ENCODE measurements at regions not wholly inside any gene's neighbourhood (a gene's known extent, or its start where the extent isn't known, plus 50 kb on each side); places are given as distances from the start of the nearest gene placed in this dataset.

DNA sequence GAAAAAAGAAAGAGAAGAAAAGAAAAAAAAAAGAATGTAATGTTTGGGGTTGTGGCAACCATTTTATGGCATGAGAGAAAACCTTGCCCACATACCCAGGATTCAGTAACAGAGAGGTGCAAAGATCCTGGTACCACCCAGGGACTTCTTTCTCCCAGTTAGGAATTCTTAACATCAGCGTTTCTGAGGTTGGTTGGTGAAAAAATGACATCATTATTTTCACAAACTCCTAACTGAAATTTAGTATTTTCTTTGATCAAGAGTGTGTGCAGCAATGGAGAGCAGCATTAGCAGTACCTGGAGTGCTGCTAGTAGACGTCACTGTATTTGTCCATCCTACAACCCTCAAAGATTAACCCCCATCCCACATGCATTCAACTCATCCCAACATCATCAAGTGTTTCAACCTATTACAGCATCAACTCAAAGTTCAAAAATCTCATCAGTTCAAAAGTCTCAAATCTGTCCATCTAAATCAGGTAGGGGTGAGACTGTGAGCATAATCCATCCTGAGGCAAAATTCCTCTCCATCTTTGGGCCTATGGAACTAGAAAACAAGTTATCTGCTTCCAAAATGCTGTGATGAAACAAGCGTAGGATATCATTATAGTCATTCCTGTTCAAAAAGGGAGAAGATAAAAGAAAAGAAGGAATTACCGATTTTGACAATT is 60.1 kb upstream of the MSX2 start:
- DNase-seq, result no peak

DNA sequence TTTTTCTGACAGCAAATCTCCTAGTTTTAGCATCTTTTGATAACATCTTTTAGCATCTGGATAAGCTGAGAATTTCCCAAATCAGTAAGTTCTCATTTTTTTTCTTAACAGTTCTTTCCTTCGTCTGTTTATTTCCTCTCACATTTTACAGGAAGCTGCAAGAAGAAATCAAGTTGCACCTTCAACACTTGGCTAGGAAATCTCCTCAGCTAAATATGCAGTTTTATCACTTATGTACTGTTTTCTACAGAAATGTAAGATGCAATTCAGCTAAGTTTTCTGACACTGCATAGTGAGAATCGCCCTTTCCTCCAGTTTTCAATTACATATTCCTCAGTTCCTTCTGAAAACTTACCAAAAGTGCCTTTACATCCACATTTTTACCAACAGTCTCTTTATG is 59.0 kb upstream of the MSX2 start:
- DNase-seq, result no peak

DNA sequence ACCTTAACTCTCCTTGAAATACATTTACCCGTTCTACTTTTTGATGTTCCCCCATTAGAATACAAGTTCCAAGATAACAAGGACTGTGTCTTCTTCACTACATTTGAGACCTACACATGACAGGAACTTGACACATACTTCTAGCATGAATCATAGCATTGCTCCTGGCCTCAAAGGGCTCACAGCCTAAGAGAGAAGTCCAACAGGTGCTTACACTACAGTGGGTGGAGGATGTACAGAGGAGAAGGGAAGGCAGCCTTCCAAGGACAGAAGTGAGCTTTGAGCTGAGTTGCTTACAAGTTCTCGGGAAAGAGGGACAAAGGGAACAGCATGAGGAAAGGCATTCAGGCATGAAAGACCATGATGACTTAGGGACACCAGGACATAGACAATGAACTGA is 56.9 kb upstream of the MSX2 start:
- no peak for DNase-seq

DNA sequence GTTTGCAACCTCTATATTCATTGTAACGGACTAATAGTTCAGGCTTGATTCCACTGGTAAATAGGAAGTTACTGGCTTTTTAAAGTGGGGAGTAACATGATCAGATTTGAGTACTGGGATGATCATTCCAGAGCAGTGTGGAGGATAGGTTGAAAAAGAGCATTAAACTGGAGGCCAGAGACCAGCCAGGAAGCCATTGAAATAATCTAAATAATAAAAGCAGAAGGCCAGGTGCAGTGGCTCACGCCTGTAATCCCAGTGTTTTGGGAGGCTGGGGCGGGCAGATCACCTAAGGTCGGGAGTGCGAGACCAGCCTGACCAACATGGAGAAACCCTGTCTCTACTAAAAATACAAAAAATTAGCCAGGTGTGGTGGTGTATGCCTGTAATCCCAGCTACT is 56.0 kb upstream of the MSX2 start:
- no peak for DNase-seq
